Prostate gland (tissue), 2 donors: ENCODE measurements at regions not wholly inside any gene's neighbourhood (a gene's known extent, or its start where the extent isn't known, plus 50 kb on each side); places are given as distances from the start of the nearest gene placed in this dataset.

Experiments
- POLR2A ChIP-seq: fragments of 450-650 bp; IDR thresholded peaks from one replicate; pipeline ENCODE4 v1.6.1; 2016; ENCODE audit warnings: antibody characterized with exemption, mild to moderate bottlenecking
- TF ChIP-seq, protein P1 (sequence below), 4 experiments: fragments of 200-600 bp in 2 of 4; fragments of 450-650 bp in 2 of 4; sonication (generic) in 2 of 4; IDR thresholded peaks; 1 replicate in 3 of 4; 2 replicates in 1 of 4; pipeline ENCODE4 v1.5.1; 2016 to 2019; ENCODE audit warnings: antibody characterized with exemption in 4 of 4, mild to moderate bottlenecking in 2 of 4, moderate library complexity in 2 of 4

DNA sequence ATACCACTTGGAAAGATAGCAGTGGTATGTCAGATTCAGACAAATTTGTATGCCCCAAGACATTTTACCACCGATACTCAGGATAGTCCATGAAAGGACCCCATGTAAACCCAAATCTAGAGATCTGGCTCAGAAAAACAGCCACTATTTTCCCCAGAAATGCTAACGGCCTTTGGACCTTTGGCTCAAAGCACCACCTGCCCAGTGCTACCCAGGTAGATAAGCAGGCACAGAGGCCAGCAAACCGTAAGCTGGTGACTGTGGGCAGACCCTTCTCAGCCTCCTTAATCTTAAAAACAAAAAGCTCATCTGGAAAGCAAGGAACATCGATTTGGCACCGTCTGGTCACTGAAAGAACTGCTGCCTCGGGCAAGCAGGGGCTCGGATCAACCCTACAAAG lies 61.4 kb upstream of the GREB1L start:
- TF ChIP-seq, protein P1, sequence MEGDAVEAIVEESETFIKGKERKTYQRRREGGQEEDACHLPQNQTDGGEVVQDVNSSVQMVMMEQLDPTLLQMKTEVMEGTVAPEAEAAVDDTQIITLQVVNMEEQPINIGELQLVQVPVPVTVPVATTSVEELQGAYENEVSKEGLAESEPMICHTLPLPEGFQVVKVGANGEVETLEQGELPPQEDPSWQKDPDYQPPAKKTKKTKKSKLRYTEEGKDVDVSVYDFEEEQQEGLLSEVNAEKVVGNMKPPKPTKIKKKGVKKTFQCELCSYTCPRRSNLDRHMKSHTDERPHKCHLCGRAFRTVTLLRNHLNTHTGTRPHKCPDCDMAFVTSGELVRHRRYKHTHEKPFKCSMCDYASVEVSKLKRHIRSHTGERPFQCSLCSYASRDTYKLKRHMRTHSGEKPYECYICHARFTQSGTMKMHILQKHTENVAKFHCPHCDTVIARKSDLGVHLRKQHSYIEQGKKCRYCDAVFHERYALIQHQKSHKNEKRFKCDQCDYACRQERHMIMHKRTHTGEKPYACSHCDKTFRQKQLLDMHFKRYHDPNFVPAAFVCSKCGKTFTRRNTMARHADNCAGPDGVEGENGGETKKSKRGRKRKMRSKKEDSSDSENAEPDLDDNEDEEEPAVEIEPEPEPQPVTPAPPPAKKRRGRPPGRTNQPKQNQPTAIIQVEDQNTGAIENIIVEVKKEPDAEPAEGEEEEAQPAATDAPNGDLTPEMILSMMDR (IDR thresholded peaks at IDR 0.05): no peak
- TF ChIP-seq POLR2A: no peak
